H1 (cell line): ENCODE measurements at regions not wholly inside any gene's neighbourhood (a gene's known extent, or its start where the extent isn't known, plus 50 kb on each side); places are given as distances from the start of the nearest gene placed in this dataset.

Experiments used
- CTCF ChIA-PET: fragments of 300-600 bp; sonication (Branson Sonifier 250); formaldehyde crosslinking; loops from one replicate; lab custom pipeline; 2021; ENCODE audit not compliant: partially characterized antibody; lab: Charles Lee
- POLR2A ChIA-PET: fragments of 300-600 bp; sonication (Branson Sonifier 250); formaldehyde crosslinking; loops from one replicate; lab custom pipeline; 2021; ENCODE audit warnings: inconsistent platforms; ENCODE audit not compliant: partially characterized antibody; lab: Charles Lee
- DNase-seq, 2 experiments: peaks; one replicate each; pipeline versions ENCODE4 v3.0.0 to v3.0.0-alpha.2; 2010 to 2022; ENCODE audit warnings: low spot score in 2 of 2, low read depth in 1 of 2, mixed read lengths in 1 of 2
- FAIRE-seq: peaks from 2 replicates; lab custom pipeline; 2011; peaks lifted over from hg19 to GRCh38; lab: Jason Lieb, UNC
- H2AFZ ChIP-seq: 2 replicates; pipeline ENCODE4 v1.8.1; 2012; ENCODE audit warnings: low read length, inconsistent platforms
- H2AK5ac ChIP-seq: 2 replicates; pipeline ENCODE4 v1.6.1; 2013; ENCODE audit warnings: low read depth, low read length
- H2BK120ac ChIP-seq: replicated peaks from 2 replicates; pipeline ENCODE3; 2013; ENCODE audit warnings: low read depth, low read length, inconsistent platforms
- H2BK12ac ChIP-seq: 2 replicates; pipeline ENCODE4 v1.6.1; 2013; ENCODE audit warnings: low read depth, low read length
- H2BK15ac ChIP-seq: 2 replicates; pipeline ENCODE4 v1.6.1; 2013; ENCODE audit warnings: low read length
- H2BK20ac ChIP-seq: 2 replicates; pipeline ENCODE4 v1.6.1; 2013; ENCODE audit warnings: low read length
- H2BK5ac ChIP-seq: 2 replicates; pipeline ENCODE4 v1.6.1; 2013; ENCODE audit warnings: low read depth, low read length
- H3K14ac ChIP-seq: 2 replicates; pipeline ENCODE4 v1.6.1; 2013; ENCODE audit warnings: inconsistent platforms; ENCODE audit not compliant: insufficient read length
- H3K18ac ChIP-seq: 2 replicates; pipeline ENCODE4 v1.6.1; 2013; ENCODE audit warnings: low read length; ENCODE audit errors: extremely low read depth
- H3K23ac ChIP-seq: 2 replicates; pipeline ENCODE4 v1.6.1; 2013; ENCODE audit warnings: inconsistent platforms; ENCODE audit not compliant: insufficient read length
- H3K23me2 ChIP-seq: 2 replicates; pipeline ENCODE4 v1.6.1; 2013; ENCODE audit warnings: low read depth, low read length
- H3K27ac ChIP-seq: 2 replicates; pipeline ENCODE4 v1.6.1; 2011; ENCODE audit warnings: low read depth, low read length, inconsistent platforms
- H3K27me3 ChIP-seq, 4 experiments: replicated peaks in 1 of 4; 1 replicate in 1 of 4; 2 replicates in 3 of 4; pipeline versions ENCODE4 v1.6.1 to v1.8.1; 2011 to 2013; ENCODE audit warnings: low read length in 3 of 4, mild to moderate bottlenecking in 3 of 4, inconsistent platforms in 2 of 4, mixed read lengths in 2 of 4, moderate library complexity in 1 of 4; ENCODE audit not compliant: control insufficient read depth in 3 of 4, insufficient read depth in 3 of 4; ENCODE audit errors: extremely low read depth in 1 of 4
- H3K36me3 ChIP-seq, 4 experiments: 2 replicates each; pipeline versions ENCODE4 v1.6.1 to v1.8.1; 2011 to 2013; ENCODE audit warnings: mild to moderate bottlenecking in 4 of 4, low read length in 3 of 4, moderate library complexity in 2 of 4, control low read depth in 1 of 4, inconsistent platforms in 1 of 4; ENCODE audit not compliant: insufficient read depth in 4 of 4, control insufficient read depth in 2 of 4
- H3K4ac ChIP-seq: replicated peaks from 2 replicates; pipeline ENCODE3; 2013; ENCODE audit warnings: low read length, low read depth, mixed read lengths, inconsistent platforms; ENCODE audit not compliant: insufficient read length
- H3K4me1 ChIP-seq, 4 experiments: replicated peaks in 1 of 4; 1 replicate in 1 of 4; 2 replicates in 3 of 4; pipeline versions ENCODE4 v1.6.1 to v1.8.1; 2011 to 2013; ENCODE audit warnings: low read length in 3 of 4, inconsistent platforms in 2 of 4, mixed read lengths in 1 of 4; ENCODE audit not compliant: insufficient read depth in 4 of 4, control insufficient read depth in 3 of 4
- H3K4me2 ChIP-seq, 2 experiments: 2 replicates each; pipeline versions ENCODE4 v1.6.1 to v1.8.1; 2011 to 2013; ENCODE audit warnings: low read depth in 2 of 2, low read length in 2 of 2, control low read depth in 1 of 2, inconsistent platforms in 1 of 2, mild to moderate bottlenecking in 1 of 2; ENCODE audit not compliant: insufficient read depth in 1 of 2
- H3K4me3 ChIP-seq, 4 experiments: fragments of 200-600, 300-600 bp in 1 of 4; sonication (generic), shearing (Covaris generic), sonication (Bioruptor Twin) in 1 of 4; 2 replicates each; pipeline versions ENCODE4 v1.5.1 to v1.8.1; 2011 to 2016; ENCODE audit warnings: low read length in 4 of 4, low read depth in 3 of 4, control low read depth in 2 of 4, inconsistent platforms in 2 of 4, mild to moderate bottlenecking in 2 of 4, mixed read lengths in 1 of 4, moderate library complexity in 1 of 4; ENCODE audit not compliant: insufficient read depth in 2 of 4; ENCODE audit errors: extremely low read depth in 1 of 4
- H3K56ac ChIP-seq: replicated peaks from 2 replicates; pipeline ENCODE3; 2013; ENCODE audit warnings: low read depth, mild to moderate bottlenecking, mixed read lengths, low read length, inconsistent platforms; ENCODE audit not compliant: insufficient read length
- H3K79me1 ChIP-seq: 2 replicates; pipeline ENCODE4 v1.6.1; 2013; ENCODE audit warnings: low read depth, low read length, control low read depth
- H3K79me2 ChIP-seq, 2 experiments: 2 replicates each; pipeline versions ENCODE4 v1.6.1 to v1.8.1; 2012 to 2013; ENCODE audit warnings: low read length in 2 of 2, mild to moderate bottlenecking in 2 of 2, inconsistent platforms in 1 of 2; ENCODE audit not compliant: insufficient read depth in 2 of 2, control insufficient read depth in 1 of 2
- H3K9ac ChIP-seq, 4 experiments: replicated peaks in 1 of 4; 1 replicate in 1 of 4; 2 replicates in 3 of 4; pipeline versions ENCODE4 v1.6.1 to v1.8.1; 2011 to 2013; ENCODE audit warnings: low read depth in 3 of 4, low read length in 3 of 4, control low read depth in 2 of 4, mild to moderate bottlenecking in 2 of 4, moderate library complexity in 2 of 4, inconsistent platforms in 1 of 4; ENCODE audit errors: extremely low read depth in 1 of 4
- H3K9me3 ChIP-seq, 2 experiments: 2 replicates each; pipeline versions ENCODE4 v1.6.1 to v1.8.1; 2012 to 2013; ENCODE audit warnings: mild to moderate bottlenecking in 2 of 2, moderate library complexity in 2 of 2, control low read depth in 1 of 2, inconsistent platforms in 1 of 2, low read depth in 1 of 2, low read length in 1 of 2, mixed read lengths in 1 of 2; ENCODE audit not compliant: insufficient read depth in 2 of 2
- H4K20me1 ChIP-seq, 2 experiments: replicated peaks in 1 of 2; 2 replicates each; pipeline versions ENCODE3 to v1.8.1; 2011 to 2013; ENCODE audit warnings: inconsistent platforms in 2 of 2, low read length in 2 of 2, mild to moderate bottlenecking in 1 of 2; ENCODE audit not compliant: insufficient read depth in 2 of 2, control insufficient read depth in 1 of 2
- H4K5ac ChIP-seq: 2 replicates; pipeline ENCODE4 v1.6.1; 2013; ENCODE audit warnings: low read length, low read depth, mixed read lengths, inconsistent platforms; ENCODE audit not compliant: insufficient read length
- H4K8ac ChIP-seq: 2 replicates; pipeline ENCODE4 v1.8.0; 2013; ENCODE audit warnings: mild to moderate bottlenecking, moderate library complexity, low read length, inconsistent platforms; ENCODE audit not compliant: insufficient read depth; ENCODE audit errors: extremely low read depth
- H4K91ac ChIP-seq: replicated peaks from 2 replicates; pipeline ENCODE3; 2013; ENCODE audit warnings: low read length, mixed read lengths, inconsistent platforms; ENCODE audit not compliant: insufficient read length
- WGBS, 2 experiments: shearing (Covaris generic) in 1 of 2; methylation state at CpG; one replicate each; pipeline versions ENCODE4 v1.1.6 to v1.1.7; 2013 to 2015; ENCODE audit warnings: low lambda C conversion rate in 2 of 2, mixed read lengths in 2 of 2, inconsistent platforms in 1 of 2, low coverage in 1 of 2, missing lambda C conversion rate in 1 of 2; ENCODE audit not compliant: insufficient replicate concordance in 2 of 2, insufficient coverage in 1 of 2, insufficient read length in 1 of 2; ENCODE audit errors: extremely low coverage in 1 of 2, missing lambda C conversion rate in 1 of 2; 5-methylcytosine and 5-hydroxymethylcytosine counted together

DNA sequence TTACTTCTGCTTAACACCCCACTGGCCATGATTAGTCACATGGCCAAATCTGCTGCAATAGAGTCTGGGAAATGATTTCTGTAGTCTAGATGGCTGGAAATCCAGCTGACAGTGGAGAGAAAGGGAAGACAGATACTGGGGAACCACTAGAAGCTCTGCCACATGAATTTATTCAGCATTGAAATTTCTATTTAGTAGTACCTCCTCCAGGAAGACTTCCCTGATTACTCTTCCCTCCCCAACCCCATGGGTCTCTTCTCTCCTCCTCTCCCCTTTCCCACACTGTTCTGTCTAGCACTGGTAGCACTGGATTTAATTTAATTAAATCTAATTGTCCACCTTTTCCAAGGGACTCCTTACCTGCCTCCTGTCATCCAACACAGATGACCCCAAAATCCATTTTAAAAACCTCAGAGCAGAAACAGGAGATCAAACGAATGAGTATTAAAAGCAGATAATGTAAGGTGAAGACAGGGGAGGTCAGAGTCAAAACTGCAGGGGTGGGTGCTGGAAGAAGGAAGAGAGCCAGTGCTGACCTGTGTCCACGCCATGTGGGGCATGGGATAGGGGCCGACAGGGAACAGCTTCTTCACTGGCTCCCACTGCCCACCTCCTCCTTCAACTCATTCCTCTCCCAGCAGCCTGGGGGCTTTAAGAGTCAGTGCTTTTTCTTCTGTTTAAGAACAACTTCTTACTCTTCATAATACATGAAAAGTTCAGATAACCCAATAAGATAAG, 169.2 kb upstream of the HS6ST1 start:
- Histone ChIP-seq H4K20me1 (no peaks in the 10 kb centered on the region), H3K79me2 (no peaks in the 10 kb centered on the region), H2BK120ac (no peak overlapping the region), H3K9me3 (peaks cover 0 to under 1% of the 10 kb centered on the region in 2 experiments; a peak in 1 of 4 replicates), H3K27me3 (no peaks in the 10 kb centered on the region), H3K18ac (no peak overlapping the region), H3K4me1 (peaks cover 14 to 35% (median 22%) of the 10 kb centered on the region in 4 experiments), H4K91ac (no peak overlapping the region), H2BK12ac (peak overlapping the region; percentile 12; the same call in 1 of the 2 replicates), H3K56ac (no peak overlapping the region), H3K14ac (no peak overlapping the region), H3K9ac (no peak overlapping the region), H4K5ac (no peak overlapping the region), H4K8ac (no peak overlapping the region), H3K4me2 (no peak overlapping the region), H2BK5ac (0 out of 2 replicates have a peak overlapping the region, but pooled peaks have one; percentile 61), H2BK20ac (peak overlapping the region; percentile 75), H3K23ac (no peak overlapping the region), H2BK15ac (no peak overlapping the region; the same call in 1 of the 2 replicates), H2AFZ (no peak overlapping the region), H3K4me3 (no peak overlapping the region), H3K4ac (no peak overlapping the region), H3K27ac (no peak overlapping the region), H3K23me2 (no peaks in the 10 kb centered on the region), H2AK5ac (peak overlapping the region; percentile 32), H3K79me1 (no peaks in the 10 kb centered on the region), H3K36me3 (no peaks in the 10 kb centered on the region)
- no peak for FAIRE-seq
- POLR2A ChIA-PET: no interaction called here
- WGBS, 2 experiments: 78% methylated on average over 3 of the region's 3 CpGs; no CpG with 5 or more reads in 1 of the 2 experiments
- peak in 1 of 2 experiments; percentile 29 for DNase-seq
- CTCF ChIA-PET: interaction anchor here (1.5 to 3.9 kb wide), 4 partner anchors 12 to 116 kb away, joined by 4 to 16 read pairs (median 6); no protein-coding TSS in a partner anchor
